ENCODE measurements at regions not wholly inside any gene's neighbourhood (a gene's known extent, or its start where the extent isn't known, plus 50 kb on each side); places are given as distances from the start of the nearest gene placed in this dataset.

DNA sequence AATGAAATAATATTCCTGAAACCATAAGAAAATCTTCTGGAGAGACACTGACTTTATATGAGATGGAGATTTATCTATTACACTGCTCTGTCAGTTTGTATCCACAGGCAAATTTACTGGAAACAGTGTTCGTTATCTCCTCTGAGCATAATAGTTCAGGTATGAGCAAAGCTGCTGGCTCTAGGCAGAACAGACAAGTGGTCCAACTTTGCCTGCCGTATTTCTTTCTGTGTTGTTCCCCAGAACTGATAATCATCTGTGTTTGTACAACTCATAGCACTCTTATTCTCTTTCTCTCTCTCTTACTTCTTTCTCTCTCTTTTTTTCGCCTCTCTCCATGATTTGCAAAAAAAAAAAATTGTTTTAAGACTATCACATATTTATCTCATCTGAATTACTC is 623.8 kb upstream of the CHORDC1 start:
- TF ChIP-seq, protein P1, sequence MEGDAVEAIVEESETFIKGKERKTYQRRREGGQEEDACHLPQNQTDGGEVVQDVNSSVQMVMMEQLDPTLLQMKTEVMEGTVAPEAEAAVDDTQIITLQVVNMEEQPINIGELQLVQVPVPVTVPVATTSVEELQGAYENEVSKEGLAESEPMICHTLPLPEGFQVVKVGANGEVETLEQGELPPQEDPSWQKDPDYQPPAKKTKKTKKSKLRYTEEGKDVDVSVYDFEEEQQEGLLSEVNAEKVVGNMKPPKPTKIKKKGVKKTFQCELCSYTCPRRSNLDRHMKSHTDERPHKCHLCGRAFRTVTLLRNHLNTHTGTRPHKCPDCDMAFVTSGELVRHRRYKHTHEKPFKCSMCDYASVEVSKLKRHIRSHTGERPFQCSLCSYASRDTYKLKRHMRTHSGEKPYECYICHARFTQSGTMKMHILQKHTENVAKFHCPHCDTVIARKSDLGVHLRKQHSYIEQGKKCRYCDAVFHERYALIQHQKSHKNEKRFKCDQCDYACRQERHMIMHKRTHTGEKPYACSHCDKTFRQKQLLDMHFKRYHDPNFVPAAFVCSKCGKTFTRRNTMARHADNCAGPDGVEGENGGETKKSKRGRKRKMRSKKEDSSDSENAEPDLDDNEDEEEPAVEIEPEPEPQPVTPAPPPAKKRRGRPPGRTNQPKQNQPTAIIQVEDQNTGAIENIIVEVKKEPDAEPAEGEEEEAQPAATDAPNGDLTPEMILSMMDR (IDR thresholded peaks at IDR 0.05; ENCODE audit: low read depth, low read length, poor library complexity, severe bottlenecking), result no peak
- TF ChIP-seq EZH2phosphoT487 (IDR thresholded peaks at IDR 0.05; ENCODE audit: borderline replicate concordance, low read length), result no peak

Data from DOHH2 (cell line).